K562 (cell line): ENCODE measurements at regions not wholly inside any gene's neighbourhood (a gene's known extent, or its start where the extent isn't known, plus 50 kb on each side); places are given as distances from the start of the nearest gene placed in this dataset.

Experiments
- ATAC-seq: fragments of 200-7000 bp; cut with Tn5 transposase; 3 replicates; pipeline ENCODE4 v1.9.1; 2020; ENCODE audit warnings: moderate library complexity
- BruUV-seq: library from RNA; stranded (reverse); fragments of 400-500 nt; replicated peaks from 2 replicates; lab custom pipeline; 2021; lab: Mats Ljungman, UMichigan
- CTCF ChIA-PET: fragments of 300-600 bp; formaldehyde crosslinking; extraction: SDS; loops from one replicate; lab custom pipeline; 2021; ENCODE audit warnings: low intra/inter-chr PET ratio; lab: Yijun Ruan, JAX
- POLR2A ChIA-PET: fragments of 300-600, 350-650 bp; sonication (Branson Sonifier 250); formaldehyde crosslinking; extraction: SDS; loops from one replicate; lab custom pipeline; 2021; ENCODE audit warnings: antibody characterized with exemption, inconsistent platforms; lab: Yijun Ruan, JAX
- DNase-seq, 4 experiments: peaks; one replicate each; pipeline versions ENCODE4 v3.0.0 to v3.0.0-alpha.2; 2011 to 2018; ENCODE audit warnings: low spot score in 3 of 4, mixed read lengths in 3 of 4; ENCODE audit errors: extremely low read depth in 1 of 4
- FAIRE-seq: peaks from 2 replicates; lab custom pipeline; 2011; peaks lifted over from hg19 to GRCh38; lab: Jason Lieb, UNC
- H2AFZ ChIP-seq: 2 replicates; pipeline ENCODE4 v1.6.0; 2011; ENCODE audit warnings: low read depth, low read length, control low read depth, inconsistent platforms
- H3K27ac ChIP-seq: fragments of 200-600 bp; 3 replicates; pipeline ENCODE4 v1.8.0; 2011; ENCODE audit warnings: low read depth, mild to moderate bottlenecking, control low read depth, inconsistent platforms, low read length, moderate library complexity, mixed read lengths; ENCODE audit errors: extremely low read depth
- H3K27me3 ChIP-seq, 2 experiments: fragments of 300-600 bp in 1 of 2; 2 replicates in 1 of 2; 3 replicates in 1 of 2; pipeline versions ENCODE4 v1.6.0 to v1.8.0; 2011; ENCODE audit warnings: inconsistent platforms in 2 of 2, low read length in 2 of 2, mild to moderate bottlenecking in 1 of 2, mixed read lengths in 1 of 2, moderate library complexity in 1 of 2; ENCODE audit not compliant: control insufficient read depth in 2 of 2, insufficient read depth in 2 of 2
- H3K36me3 ChIP-seq: fragments of 300-600 bp; 3 replicates; pipeline ENCODE4 v1.8.0; 2011; ENCODE audit warnings: mild to moderate bottlenecking, low read length, inconsistent platforms; ENCODE audit not compliant: control insufficient read depth, insufficient read depth
- H3K4me1 ChIP-seq, 2 experiments: fragments of 200-600 bp in 1 of 2; replicated peaks in 1 of 2; 2 replicates in 1 of 2; 3 replicates in 1 of 2; pipeline versions ENCODE4 v1.5.1 to v1.8.0; 2011; ENCODE audit warnings: inconsistent platforms in 2 of 2, low read length in 2 of 2, mild to moderate bottlenecking in 1 of 2, mixed read lengths in 1 of 2, moderate library complexity in 1 of 2; ENCODE audit not compliant: control insufficient read depth in 2 of 2, insufficient read depth in 2 of 2
- H3K4me2 ChIP-seq: 2 replicates; pipeline ENCODE4 v1.6.1; 2011; ENCODE audit warnings: low read length, control low read depth, inconsistent platforms, mixed read lengths; ENCODE audit not compliant: insufficient read depth
- H3K4me3 ChIP-seq: fragments of 200-600 bp; sonication (generic), shearing (Covaris generic); 2 replicates; pipeline ENCODE4 v1.5.1; 2016; ENCODE audit warnings: control low read depth, inconsistent platforms
- H3K79me2 ChIP-seq: fragments of 200-600 bp; 3 replicates; pipeline ENCODE4 v1.8.0; 2011; ENCODE audit warnings: low read length, inconsistent platforms; ENCODE audit not compliant: control insufficient read depth, insufficient read depth
- H3K9ac ChIP-seq, 2 experiments: 2 replicates each; pipeline versions ENCODE4 v1.6.0 to v1.6.1; 2011; ENCODE audit warnings: low read depth in 2 of 2, low read length in 2 of 2, control low read depth in 1 of 2, inconsistent platforms in 1 of 2, mild to moderate bottlenecking in 1 of 2, mixed read lengths in 1 of 2; ENCODE audit not compliant: insufficient read depth in 1 of 2
- H3K9me1 ChIP-seq: one replicate; pipeline ENCODE4 v1.6.0; 2011; ENCODE audit warnings: inconsistent platforms, mild to moderate bottlenecking, low read length, moderate library complexity; ENCODE audit not compliant: control insufficient read depth, insufficient read depth
- H3K9me3 ChIP-seq: replicated peaks from 2 replicates; pipeline ENCODE4 v1.5.1; 2011; ENCODE audit warnings: low read depth, low read length, inconsistent platforms; ENCODE audit not compliant: control insufficient read depth, insufficient read depth
- H4K20me1 ChIP-seq: replicated peaks from 2 replicates; pipeline ENCODE4 v1.6.1; 2011; ENCODE audit warnings: low read length, inconsistent platforms, mixed read lengths; ENCODE audit not compliant: control insufficient read depth, insufficient read depth
- DDX20 ChIP-seq: fragments of 450-650 bp; IDR thresholded peaks from 2 replicates; pipeline ENCODE4 v1.6.1; 2016; ENCODE audit warnings: missing genetic modification characterization, low read depth, mild to moderate bottlenecking, missing compliant biosample characterization, moderate library complexity
- ERF ChIP-seq: fragments of 450-650 bp; formaldehyde crosslinking; IDR thresholded peaks from 2 replicates; pipeline ENCODE4 v1.4.0; 2020; ENCODE audit warnings: mild to moderate bottlenecking, mixed read lengths
- POLR3A ChIP-seq: IDR thresholded peaks from 2 replicates; pipeline ENCODE4 v1.6.1; 2011; ENCODE audit warnings: borderline replicate concordance, mild to moderate bottlenecking, moderate library complexity; ENCODE audit not compliant: insufficient read length, insufficient read depth; ENCODE audit errors: extremely low read depth
- TEAD1 ChIP-seq, 2 experiments: fragments of 450-650 bp in 1 of 2; sonication (generic) in 1 of 2; formaldehyde crosslinking; IDR thresholded peaks; 2 replicates each; pipeline versions ENCODE4 v1.4.0 to v1.8.0; 2020 to 2022; ENCODE audit warnings: mild to moderate bottlenecking in 2 of 2, missing genetic modification reagents in 1 of 2
- ZNF217 ChIP-seq: sonication (generic); formaldehyde crosslinking; IDR thresholded peaks from 2 replicates; pipeline ENCODE4 v1.8.0; 2022; ENCODE audit warnings: mild to moderate bottlenecking, missing genetic modification reagents
- ZNF407 ChIP-seq: fragments of 450-650 bp; IDR thresholded peaks from 2 replicates; pipeline ENCODE4 v1.6.1; 2016; ENCODE audit warnings: low read depth
- ZNF431 ChIP-seq: sonication (generic); formaldehyde crosslinking; IDR thresholded peaks from 2 replicates; pipeline ENCODE4 v1.8.0; 2022; ENCODE audit warnings: mild to moderate bottlenecking, missing genetic modification reagents
- ZNF717 ChIP-seq: fragments of 250-450 bp; sonication (Bioruptor Pico); IDR thresholded peaks from 2 replicates; pipeline ENCODE4 v1.5.0; 2021
- WGBS: fragments of 100-300 bp; shearing (Covaris generic); methylation state at CpG from one replicate; pipeline ENCODE4 v1.1.6; 2016; ENCODE audit warnings: low coverage, mixed read lengths; ENCODE audit not compliant: insufficient coverage; ENCODE audit errors: missing lambda C conversion rate; 5-methylcytosine and 5-hydroxymethylcytosine counted together
- in situ Hi-C: fragments of 300-500 bp; cut with MboI; formaldehyde crosslinking; loops from 4 replicates; pipeline ENCODE4 v1.15.0; 2018; ENCODE audit warnings: inconsistent platforms, mixed read lengths
- intact Hi-C: fragments of 100-400 bp; cut with micrococcal nuclease; formaldehyde crosslinking; loops from 2 replicates; pipeline ENCODE4 v1.14.2; 2022

DNA sequence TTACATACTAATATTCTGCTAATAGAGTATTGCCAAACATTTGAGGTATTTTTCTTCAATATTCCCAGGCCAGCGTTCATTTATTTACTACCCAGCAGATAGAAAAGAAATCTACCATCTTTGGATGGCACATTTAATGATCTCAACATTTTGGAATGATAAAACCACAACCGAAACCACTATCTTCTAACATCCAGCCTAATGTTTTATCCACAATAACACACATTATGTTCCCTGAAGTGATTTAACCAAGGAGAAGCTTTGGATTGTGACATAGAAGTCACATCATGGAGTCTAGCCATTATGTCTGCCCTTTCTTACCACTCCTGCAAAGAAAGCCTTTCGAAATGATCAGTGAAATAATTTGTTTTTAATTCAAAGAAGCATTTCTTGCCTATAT is 497.1 kb upstream of the PLXNA2 start:
- Histone ChIP-seq H3K9ac (no peak overlapping the region), H3K9me3 (no peaks in the 10 kb centered on the region), H4K20me1 (no peaks in the 10 kb centered on the region), H2AFZ (no peak overlapping the region), H3K4me2 (no peak overlapping the region), H3K79me2 (no peaks in the 10 kb centered on the region), H3K4me3 (no peak overlapping the region), H3K27me3 (no peaks in the 10 kb centered on the region), H3K27ac (no peak overlapping the region), H3K36me3 (no peaks in the 10 kb centered on the region), H3K9me1 (no peaks in the 10 kb centered on the region), H3K4me1 (no peaks in the 10 kb centered on the region)
- ATAC-seq (no peak), DNase-seq (no peak), FAIRE-seq (no peak)
- 0% methylated on average over 3 of the region's 3 CpGs for WGBS
- intact Hi-C loops (no loop called here), in situ Hi-C loops (no loop called here)
- ChIA-PET POLR2A (no interaction called here), CTCF (no interaction called here)
- no peak for TF ChIP-seq ZNF407
- no peak for TF ChIP-seq TEAD1 (CRISPR knock-in tag; IDR thresholded peaks at IDR 0.05)
- TF ChIP-seq DDX20 (tag), result no peak
- no peak for TF ChIP-seq POLR3A
- TF ChIP-seq ZNF431 (CRISPR knock-in tag), result no peak
- TF ChIP-seq ERF (CRISPR knock-in tag), result no peak
- no peak for TF ChIP-seq ZNF717 (CRISPR knock-in tag)
- no peak for TF ChIP-seq ZNF217 (CRISPR knock-in tag)
- BruUV-seq, result no TSS peak
